Ecto neural progenitor cell (in vitro differentiated cells): ENCODE measurements at regions not wholly inside any gene's neighbourhood (a gene's known extent, or its start where the extent isn't known, plus 50 kb on each side); places are given as distances from the start of the nearest gene placed in this dataset.
A peak's percentile ranks its signal among the peaks of the same experiment; 100 is the strongest.

Experiments used
- DNase-seq: peaks from one replicate; pipeline ENCODE4 v3.0.0-alpha.2; 2018; ENCODE audit warnings: low spot score

DNA sequence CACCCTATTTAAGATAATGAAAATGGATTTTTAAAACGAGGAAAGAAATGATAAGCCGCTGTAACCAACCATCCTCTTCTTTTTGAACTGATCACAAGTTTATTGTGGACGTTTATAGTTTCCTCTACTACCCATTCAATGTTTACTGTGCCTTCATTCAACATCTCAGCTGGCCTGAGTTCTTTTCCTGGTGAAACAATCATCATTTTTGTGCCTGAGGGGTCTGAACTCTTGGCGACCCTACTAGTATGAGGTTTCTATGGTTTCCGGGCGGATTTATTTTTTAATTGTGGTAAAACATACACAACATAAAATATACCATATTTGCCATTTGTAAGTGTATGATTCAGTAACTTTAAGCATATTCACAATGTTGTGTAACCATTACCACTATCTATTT is 100.7 kb downstream of the SPRY1 start:
- no peak for DNase-seq

DNA sequence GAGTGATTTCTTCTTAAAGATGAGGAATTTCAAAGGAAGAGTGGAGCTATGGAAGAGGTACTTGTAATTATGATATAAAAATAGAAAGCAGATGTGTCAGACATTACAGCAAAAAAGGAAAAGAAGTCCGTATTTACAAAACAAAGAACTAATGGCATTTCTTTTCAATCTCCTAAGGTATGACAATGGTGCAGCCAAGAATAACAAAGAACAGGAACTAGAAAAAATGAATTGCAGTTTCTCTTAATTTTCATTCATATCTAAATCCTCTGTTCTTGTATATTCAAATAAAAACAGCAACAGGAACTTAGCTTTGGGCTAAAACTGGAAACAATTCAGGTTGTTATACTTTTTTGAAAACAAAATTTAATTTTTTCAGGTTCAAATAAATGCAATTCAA is 105.1 kb downstream of the SPRY1 start:
- DNase-seq = no peak

DNA sequence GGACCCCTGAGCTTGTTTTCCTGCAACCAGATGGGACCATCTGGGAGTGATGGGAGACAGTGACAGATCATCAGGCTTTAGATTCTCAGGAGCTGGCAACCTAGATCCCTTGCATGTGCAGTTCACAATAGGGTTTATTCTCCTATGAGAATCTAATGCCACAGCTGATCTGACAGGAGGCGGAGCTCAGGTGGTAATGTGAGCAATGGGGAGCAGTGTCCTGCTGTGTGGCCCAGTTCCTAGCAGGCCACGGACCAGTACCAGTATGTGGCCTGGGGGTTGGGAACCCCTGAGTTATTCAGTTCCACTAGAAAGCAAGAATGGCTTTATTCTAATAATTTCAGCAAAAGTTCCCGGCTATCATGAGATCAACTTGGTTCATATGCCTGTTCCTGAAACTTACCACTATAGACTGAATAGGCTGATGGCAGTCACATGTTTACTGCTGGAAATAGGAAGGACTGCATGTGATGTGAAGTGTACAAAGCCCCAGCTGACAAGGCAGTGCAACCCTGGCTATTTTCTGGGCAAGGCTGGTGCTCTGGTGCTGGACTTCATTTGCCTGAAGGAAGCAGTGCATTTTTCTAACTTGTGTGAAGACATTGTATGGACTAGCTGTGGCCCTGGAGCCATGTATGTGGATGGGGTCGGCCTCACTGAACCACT is 107.2 kb downstream of the SPRY1 start:
- no peak for DNase-seq

DNA sequence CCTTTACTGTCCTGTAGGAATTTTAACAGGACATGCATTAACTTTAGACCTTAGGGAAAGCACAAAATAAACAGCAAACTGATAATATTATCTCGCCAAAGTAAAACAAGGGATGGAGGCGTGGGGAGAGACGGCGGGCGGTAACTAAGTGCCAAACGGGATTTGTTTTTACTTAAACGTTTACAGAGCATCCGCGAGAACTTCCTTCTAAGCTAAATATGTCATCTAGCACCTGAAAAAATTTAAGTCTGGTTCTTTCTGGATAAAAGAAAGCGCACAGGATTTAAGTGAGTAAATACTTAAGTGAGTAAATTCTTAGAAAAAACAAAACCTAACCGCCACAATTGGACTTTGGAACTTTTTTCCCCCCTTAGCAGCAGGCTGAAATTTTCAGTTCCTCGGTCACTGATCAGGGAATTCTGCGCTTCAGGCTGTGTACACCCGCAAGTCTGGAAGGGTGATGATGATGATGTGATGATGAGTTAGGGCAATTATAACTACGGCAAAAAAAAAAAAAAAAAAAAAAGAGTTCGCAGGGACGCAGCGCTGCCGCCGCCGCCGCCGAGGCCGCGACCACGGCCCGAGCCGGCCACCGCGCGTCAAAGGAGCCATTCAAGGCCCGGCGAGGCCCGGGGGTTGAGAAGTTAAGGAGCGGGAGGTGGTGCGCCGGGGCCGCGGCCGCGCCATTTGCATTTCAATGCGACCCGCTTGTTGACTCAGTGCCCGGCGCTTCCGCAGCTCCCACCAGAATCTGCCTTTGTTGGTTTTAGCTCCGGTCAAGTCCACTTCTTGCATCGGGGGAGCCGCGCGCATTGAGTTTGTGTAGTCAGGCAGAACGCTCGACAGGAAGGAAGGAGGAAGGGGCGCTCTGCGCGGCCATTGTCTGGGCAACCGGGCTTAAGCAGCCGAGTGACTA is 108.8 kb downstream of the SPRY1 start:
- peak; percentile 87 for DNase-seq

DNA sequence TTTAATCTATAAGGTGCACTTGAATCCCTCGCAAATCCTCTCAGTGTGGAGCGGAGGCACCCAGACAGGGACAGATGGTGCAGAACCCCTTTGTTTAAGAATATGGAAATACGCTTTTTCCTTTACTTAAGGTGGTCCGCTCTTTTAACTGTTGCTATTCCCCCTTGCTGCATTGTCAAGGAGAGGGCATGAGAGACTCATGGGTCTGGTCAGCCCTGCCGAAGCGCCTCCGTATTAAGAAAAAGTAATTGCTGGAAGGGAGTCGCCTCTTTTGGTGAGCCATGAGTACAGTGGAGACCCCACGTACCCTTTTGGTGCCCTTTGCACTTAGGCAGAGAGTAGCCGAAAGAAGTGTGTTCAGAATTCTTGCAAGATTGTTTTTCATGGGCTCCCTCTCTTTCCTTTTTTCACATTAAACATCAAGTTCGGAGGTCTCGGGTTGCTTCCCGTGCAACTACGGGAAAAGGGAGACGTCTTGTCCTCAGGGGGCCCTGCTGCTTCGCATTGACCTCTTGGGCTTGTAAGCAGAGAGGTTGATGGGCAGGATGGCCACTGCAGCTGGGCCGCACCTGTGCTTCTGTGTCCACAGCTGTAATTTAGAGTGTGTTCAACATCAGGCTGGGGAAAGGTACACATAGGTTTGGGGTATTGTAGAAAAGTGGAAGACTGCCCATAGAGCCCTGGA is 109.6 kb downstream of the SPRY1 start:
- no peak for DNase-seq

DNA sequence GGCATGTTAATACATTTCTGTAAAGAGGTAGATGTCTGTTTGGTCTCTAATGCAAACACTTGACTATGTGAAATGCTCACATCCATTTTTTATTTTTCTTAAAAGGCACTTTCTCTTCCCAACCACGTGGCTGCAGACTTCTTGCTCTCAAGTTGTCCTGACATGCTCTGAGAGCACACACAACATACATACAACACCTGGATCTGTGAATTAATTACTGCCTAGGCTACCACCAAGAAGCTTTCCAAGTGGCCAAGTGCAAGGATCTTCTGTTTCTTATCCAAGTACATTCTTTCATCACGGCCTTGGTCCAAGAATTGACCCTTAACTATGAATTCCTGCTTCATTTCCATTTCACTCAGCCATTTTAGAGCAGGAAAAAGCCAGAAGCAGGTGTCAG is 110.8 kb downstream of the SPRY1 start:
- DNase-seq = no peak

DNA sequence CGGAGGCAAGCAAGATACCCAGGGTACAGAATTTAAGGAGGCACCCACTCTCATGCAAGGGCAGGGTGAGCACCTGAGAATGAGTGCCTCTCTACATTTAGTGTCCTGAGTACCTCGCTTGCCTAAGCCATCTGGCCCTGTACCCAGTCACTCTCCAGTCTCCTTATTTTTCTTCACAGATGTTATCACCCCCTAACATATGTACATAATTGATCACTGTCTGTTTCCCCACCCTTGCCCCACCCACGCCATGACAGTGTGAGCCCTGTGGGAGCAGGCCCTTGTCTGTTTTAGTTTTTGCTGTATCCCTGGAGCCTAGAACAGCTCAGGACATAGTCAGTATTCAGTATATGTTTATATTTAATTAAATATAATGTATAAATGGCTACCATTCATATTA is 113.6 kb downstream of the SPRY1 start:
- no peak for DNase-seq

DNA sequence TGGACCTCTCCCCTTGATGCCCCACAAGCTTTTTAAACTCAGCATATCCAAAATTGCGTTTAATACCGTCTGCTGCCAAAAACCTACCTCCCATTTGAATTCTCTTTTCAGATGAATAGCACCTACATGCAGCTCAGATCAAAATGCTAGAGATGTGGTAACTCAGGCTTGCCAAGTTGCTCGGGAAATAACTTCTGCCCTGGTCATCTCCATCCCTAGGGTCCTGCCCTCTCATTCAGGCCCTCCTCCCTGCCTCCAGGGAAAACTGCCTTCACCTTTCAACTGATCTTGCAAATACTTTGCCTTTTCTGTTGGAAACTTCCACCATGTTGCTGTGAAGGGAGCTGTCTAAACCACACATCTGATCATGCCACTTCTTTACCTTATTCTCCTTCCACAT is 114.1 kb downstream of the SPRY1 start:
- no peak for DNase-seq

DNA sequence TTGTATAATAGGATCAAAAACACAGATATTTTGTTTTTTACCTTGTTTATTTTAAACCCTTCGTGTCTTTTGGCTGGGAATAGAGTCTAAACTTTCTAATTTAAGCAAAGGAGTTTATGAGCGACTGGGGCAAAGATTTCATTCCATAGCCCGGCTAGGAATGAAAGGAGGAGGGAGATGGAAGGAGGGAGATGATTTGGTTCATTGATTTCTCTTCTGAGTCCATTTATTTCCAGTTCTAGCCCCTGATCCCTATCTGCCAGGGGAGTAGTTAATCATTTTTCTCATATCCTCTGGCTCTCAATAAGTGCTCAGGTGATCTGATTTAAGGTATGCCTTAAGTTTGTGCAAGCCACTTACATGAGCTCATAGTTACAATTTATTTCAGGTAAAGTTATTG is 120.0 kb downstream of the SPRY1 start:
- DNase-seq = no peak

DNA sequence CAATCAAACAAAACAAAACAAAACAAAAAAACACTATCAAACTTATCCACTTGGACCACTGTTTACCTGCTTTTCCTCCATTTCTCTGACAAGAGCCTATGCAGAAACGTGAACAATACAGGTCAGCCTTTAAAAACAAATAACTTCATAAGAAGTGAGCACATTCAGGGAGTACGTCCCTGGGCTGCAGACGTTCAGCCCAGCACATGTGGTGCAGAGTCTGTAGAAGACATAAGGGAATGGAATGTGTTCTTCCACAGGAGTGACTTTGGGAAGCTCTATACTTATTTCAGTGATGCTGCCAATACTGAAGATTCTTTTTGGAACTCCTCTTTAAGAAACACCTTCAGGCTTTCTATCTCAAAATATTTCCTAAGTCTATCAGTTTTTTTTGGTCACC is 120.6 kb downstream of the SPRY1 start:
- no peak for DNase-seq

DNA sequence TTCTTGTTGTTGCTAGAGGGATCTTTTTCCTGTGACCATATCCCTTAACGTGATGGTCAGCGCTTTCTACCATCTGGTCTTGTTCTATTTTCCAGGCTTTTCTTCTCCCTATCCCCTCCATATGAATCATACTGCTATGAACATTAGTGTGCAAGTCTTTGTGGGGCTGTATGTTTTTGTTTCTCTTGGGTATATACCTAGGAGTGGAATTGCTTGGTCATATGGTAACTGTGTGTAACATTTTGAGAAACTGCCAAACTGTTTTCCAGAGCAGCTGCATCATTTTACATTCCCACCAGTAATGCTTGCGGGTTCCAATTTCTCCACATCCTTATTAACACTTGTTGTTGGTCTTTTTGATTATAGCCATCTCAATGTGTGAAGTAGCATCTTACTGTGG is 121.4 kb downstream of the SPRY1 start:
- DNase-seq = no peak

DNA sequence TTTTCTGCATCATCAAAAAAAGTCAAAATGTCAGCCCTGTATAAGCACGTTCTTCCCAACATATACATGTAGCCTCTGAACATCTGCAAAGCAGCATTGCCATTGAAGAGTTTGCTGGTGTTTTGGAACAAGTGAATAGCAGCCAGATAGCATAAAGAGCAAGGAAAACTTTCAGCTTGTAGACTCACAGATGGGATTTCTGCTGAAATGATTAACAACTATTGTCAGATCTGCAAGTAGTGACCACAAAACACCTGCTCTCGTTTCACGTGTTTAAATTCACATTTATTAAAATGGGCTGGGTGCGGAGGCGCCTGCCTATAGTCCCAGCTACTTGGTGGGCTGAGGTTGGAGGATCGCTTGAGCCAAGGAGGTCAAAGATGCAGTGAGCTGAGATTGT is 123.7 kb downstream of the SPRY1 start:
- DNase-seq = no peak

DNA sequence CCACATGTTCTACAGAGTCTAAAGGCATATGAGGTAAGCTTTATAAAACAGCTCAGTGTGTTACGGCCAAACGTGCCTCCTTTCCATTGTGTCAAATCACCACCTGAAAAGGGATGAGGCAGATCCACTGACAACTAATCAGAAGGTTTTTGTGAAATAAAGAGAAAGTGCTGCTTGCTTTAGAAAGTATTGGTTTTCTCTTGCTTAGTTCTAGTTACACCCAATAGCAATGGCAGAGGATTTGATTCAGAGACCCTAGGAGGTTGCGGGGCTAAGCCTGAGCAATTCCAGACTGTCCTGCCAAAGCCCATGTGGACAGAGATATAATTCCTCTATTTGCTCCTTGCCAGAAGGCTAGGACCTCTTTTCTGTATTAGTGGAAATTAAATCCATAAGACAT is 125.5 kb downstream of the SPRY1 start:
- no peak for DNase-seq

DNA sequence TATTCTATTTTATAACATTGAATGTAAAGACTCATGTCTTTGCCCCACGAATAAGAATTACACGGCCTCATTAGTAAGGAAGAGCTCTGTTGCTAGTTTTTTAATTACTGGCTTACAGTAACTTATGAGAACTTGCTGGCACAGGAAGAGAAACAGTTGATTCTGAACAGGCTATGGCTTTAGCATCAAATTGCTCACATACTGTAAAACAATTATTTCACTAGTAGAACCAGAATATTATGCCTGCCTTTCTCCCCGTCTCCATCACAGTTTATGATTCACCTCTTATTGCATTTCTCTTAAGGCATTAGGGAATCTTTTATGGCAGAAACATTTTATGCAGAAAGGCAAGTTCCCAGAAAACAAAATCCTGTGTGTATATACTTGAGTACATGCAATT is 126.1 kb downstream of the SPRY1 start:
- DNase-seq = no peak

DNA sequence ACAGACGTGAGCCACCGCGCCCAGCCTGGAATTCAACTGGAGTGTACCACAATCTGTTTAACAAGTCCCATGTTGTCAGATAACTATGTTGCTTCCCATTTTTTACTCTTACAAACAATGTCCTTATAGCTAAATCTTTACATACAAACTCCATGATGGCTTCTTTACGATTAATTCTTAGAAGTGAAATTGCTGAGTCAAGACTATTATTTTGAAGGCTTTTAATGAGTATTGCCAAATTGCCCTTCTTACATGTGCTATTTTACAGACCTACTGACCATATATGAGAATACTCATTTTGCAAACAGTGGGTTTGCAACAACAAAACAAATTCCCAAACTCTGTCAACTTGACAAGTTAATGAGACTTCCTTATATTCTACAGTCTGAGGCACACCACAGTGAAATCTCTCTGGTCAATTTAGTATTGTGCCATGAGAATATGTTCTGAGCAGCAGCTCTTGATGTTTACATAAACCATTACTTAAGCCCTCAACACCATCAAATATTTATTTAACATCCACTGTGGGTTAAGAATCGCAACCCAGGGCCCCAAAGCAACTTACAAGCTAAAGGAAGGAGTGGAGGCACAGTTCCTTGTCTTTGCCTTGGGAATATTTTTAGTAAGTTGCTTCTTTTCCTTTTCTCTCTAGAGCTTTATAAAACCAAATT is 128.5 kb downstream of the SPRY1 start:
- DNase-seq = no peak

DNA sequence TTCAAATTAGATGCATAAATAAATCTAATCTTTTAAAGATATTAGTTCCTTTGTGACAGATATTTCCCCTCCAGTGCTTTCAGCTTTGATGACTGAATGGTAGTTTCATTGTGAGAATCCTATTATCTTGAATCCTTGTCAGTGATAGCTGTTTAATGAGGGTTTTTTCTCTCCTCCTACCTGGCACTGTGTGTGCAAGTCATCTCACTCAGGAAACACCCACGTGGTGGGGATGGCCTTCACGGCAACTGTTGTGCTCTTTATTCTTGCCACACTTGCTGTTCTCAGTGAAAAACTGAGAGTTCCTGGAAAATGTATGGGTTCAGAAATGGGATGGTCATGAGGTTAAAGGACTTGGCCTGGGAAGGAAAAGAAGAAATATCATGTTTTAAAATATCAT is 129.9 kb downstream of the SPRY1 start:
- DNase-seq = no peak

DNA sequence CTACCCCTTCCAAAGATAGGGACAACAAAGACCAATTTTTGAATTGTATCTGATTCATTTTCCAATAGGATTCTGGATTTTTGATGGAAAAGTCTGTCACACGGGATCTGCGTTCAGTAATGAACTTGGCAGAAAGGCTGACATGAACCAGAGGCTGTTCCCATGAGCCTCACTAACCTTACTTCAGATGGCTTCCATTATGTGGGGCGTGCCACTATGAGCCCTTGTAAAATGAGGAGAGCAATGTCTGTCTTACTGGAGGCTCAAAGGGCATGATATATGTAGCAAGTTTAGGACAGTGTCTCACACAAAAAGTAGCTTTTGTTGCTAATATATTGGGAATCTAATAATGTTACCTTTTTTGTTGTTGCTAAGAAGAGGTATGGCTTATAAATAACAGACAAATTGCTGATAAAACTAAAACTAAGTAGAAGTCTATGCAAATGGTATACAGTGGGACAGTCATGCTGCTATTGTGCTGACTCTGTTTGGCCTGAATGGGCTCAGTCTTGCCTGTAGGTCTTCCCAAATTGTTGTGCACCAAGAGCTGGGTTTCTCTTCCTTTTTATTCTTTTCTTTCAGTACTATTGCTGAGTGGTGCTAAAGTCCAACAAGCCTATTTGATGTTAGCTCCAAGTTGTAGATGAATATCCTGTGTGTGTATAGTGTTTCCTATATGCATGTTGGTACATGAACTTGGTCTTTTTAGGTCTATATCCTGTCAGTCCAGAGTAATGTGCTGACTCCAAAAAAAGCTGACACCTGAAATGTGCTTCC is 132.1 kb downstream of the SPRY1 start:
- no peak for DNase-seq

DNA sequence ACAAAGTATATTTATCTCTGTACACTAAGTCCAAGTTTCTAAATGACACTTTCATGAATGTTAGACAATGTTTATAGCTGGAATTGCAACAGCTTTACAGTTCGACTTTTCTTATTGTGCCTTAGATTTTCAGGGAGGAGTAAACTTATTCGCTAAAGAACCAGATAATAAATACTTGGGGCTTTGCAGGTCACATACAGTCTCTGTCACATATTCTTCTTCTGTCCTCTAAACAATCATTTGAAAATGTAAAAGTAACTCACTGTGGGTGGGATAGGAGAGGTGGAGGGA is 132.6 kb downstream of the SPRY1 start:
- no peak for DNase-seq

DNA sequence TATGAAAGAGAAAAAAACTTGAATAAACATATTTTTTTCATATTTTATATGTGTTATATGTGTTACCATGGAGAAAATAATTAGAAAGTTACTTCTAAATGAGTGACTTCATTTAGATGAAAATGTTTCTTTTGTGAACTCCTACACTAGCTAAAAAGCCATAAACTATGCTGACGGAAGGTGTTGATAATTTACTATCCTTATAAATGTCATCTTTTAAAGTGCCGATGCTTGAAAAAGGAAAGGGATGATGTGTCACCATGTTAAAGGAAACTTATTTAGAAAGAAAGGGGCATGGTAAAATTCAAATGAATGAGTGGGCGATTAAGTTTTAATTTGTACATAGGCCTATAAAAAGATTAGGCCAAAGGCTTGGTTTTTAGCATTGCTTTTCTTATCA is 133.8 kb downstream of the SPRY1 start:
- no peak for DNase-seq

DNA sequence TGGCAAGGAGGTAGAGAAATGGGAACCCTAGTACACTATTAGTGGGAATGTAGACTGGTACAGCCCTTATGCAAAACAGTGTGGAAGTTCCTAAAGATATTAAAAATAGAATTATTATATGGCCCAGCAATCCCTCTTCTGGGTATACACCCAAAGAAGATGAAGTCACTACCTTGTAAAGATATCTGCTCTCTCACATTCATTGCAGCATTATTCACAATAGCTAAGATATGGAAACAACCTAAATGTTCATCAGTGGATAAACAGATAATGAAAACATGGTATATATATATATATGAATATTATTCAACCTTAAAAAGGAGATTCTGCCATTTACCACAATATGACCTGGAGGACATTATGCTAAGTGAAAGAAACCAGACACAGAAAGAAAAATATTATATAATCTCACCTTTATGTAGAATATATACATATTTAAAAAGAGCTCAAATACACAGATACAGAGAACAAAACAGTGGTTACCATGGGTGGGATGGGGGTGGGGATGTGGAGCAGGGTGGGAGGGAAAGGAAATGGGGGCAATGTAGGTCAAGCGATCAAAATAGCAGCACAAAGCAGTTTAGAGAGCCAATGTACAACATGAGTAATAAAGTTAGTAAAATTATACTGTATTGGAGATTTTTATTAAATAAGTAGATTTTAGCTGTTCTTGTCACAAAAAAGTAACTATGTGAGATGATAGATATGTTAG is 138.6 kb downstream of the SPRY1 start:
- no peak for DNase-seq

DNA sequence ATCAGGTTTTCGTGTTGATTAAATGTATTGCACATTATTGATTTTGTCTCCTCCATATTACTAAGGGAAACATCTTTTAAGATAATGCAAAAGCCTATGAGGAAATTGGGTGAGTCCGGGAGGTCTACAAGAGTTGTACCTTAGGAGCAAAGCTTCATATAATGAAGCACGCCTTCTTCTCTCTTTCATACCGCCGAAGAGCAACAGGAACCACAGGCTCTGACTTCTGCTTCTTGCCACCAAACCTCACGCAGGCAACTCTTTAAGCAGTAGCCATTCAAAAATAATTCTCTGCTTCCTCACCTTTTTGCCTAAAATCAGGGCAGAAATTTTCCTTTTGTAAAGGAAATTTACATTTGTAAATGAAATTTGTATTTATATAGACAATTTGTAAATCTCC is 139.6 kb downstream of the SPRY1 start:
- no peak for DNase-seq
